ENCODE measurements at regions not wholly inside any gene's neighbourhood (a gene's known extent, or its start where the extent isn't known, plus 50 kb on each side); places are given as distances from the start of the nearest gene placed in this dataset.

DNA sequence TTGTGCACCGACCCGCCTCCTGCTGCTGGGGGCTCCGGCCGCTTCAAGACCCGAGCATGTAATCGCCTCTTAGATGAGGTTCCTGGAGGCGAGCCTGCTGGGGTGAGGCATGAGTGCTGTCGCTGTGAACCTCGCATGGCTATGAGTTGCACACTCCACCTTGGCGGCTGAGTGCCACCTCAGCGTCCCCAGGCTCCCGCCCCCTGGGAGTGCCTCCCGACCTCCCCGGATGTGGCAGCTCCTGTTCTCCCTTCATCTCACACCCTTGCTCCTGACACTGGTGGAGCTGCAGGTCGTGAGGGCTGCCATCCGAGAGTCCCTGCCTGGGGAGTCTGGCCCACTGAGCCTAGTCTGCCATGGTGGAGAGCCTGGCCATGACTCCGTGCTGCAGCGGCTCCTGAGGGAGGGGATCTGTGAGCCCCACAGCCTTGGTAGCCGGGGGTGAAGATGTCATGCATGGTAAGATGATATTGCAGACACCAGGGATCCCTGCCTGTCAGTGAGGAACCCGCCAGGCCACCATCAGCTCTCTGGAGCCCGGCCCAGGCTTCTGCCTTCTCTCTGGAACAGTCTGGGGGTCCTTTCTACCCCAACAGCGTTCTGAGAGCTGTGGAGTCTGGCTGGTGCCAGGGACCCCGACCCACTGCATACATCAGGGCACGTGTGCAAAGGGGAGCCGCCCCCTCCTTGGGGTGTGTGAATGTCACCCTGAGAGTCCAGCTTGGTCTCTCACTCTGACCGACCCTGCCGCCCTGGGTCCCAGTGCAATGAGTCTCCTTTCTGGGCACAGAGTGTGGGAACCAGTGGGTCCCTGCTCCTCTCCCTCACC is 61.6 kb upstream of the HS6ST1 start:
- TF ChIP-seq TAF1 (IDR thresholded peaks at IDR 0.05; ENCODE audit: borderline replicate concordance, low read depth, low read length) (no peak), FOSL2 (IDR thresholded peaks at IDR 0.05; ENCODE audit: borderline replicate concordance, low read depth) (no peak), POLR2AphosphoS5 (IDR thresholded peaks at IDR 0.05; ENCODE audit: low read depth, low read length) (no peak), EZH2phosphoT487 (IDR thresholded peaks at IDR 0.05; ENCODE audit: borderline replicate concordance, low read depth) (no peak), NFIC (IDR thresholded peaks at IDR 0.05; ENCODE audit: borderline replicate concordance) (no peak), RAD21 (IDR thresholded peaks at IDR 0.05; ENCODE audit: low read length) (no peak), TCF12 (IDR thresholded peaks at IDR 0.05) (no peak), RXRA (IDR thresholded peaks at IDR 0.05; ENCODE audit: borderline replicate concordance, low read depth) (no peak), SIN3A (IDR thresholded peaks at IDR 0.05; ENCODE audit: borderline replicate concordance, low read depth, low read length) (no peak), JUND (IDR thresholded peaks at IDR 0.05) (no peak), EP300 (IDR thresholded peaks at IDR 0.05; ENCODE audit: borderline replicate concordance in 1 of 2, low read depth in 1 of 2, low read length in 1 of 2) (no peak)
- TF ChIP-seq, protein P1, sequence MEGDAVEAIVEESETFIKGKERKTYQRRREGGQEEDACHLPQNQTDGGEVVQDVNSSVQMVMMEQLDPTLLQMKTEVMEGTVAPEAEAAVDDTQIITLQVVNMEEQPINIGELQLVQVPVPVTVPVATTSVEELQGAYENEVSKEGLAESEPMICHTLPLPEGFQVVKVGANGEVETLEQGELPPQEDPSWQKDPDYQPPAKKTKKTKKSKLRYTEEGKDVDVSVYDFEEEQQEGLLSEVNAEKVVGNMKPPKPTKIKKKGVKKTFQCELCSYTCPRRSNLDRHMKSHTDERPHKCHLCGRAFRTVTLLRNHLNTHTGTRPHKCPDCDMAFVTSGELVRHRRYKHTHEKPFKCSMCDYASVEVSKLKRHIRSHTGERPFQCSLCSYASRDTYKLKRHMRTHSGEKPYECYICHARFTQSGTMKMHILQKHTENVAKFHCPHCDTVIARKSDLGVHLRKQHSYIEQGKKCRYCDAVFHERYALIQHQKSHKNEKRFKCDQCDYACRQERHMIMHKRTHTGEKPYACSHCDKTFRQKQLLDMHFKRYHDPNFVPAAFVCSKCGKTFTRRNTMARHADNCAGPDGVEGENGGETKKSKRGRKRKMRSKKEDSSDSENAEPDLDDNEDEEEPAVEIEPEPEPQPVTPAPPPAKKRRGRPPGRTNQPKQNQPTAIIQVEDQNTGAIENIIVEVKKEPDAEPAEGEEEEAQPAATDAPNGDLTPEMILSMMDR (IDR thresholded peaks at IDR 0.05), result no peak

All from SK-N-SH (cell line).